ENCODE measurements at regions not wholly inside any gene's neighbourhood (a gene's known extent, or its start where the extent isn't known, plus 50 kb on each side); places are given as distances from the start of the nearest gene placed in this dataset.

- Mint-ChIP-seq H3K4me1 (ENCODE audit: unreplicated experiment) (no peaks in the 10 kb centered on the region), H3K27me3 (ENCODE audit: unreplicated experiment) (peaks cover 2% of the 10 kb centered on the region), H3K4me3 (ENCODE audit: unreplicated experiment) (no peak overlapping the region), H3K27ac (ENCODE audit: unreplicated experiment) (no peak overlapping the region), H3K9me3 (ENCODE audit: unreplicated experiment) (no peaks in the 10 kb centered on the region), H3K36me3 (ENCODE audit: low read depth, unreplicated experiment) (no peaks in the 10 kb centered on the region)
- no peak for TF ChIP-seq CTCF (IDR thresholded peaks at IDR 0.05; ENCODE audit: unreplicated experiment)
- no peak for DNase-seq (ENCODE audit: low spot score)
Observed at GRCh38 chr3:67200618-67201017, 202.5 kb downstream of the KBTBD8 start.

DNA sequence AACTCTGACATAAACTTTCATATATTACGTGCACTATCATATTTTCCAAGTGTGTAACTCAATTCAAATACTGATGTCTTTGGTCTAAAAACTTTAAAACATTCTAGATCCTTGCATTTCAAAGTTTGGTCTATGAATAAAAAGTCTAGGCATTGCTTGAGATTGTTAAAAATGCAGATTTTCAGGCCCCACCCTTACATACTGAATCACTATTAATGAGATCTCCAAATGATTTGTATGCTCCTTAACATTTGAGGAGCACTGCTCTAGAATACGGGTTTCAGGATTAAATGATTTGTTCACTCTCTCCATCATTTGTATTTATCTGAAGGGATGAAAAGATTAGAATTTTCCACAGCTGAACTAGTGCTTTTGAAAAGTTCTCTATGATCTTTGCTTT, 202.9 kb downstream of the KBTBD8 start:
- Mint-ChIP-seq H3K9me3 (ENCODE audit: unreplicated experiment) (no peaks in the 10 kb centered on the region), H3K27ac (ENCODE audit: unreplicated experiment) (no peak overlapping the region), H3K4me3 (ENCODE audit: unreplicated experiment) (no peak overlapping the region), H3K27me3 (ENCODE audit: unreplicated experiment) (peaks cover 3% of the 10 kb centered on the region), H3K36me3 (ENCODE audit: low read depth, unreplicated experiment) (no peaks in the 10 kb centered on the region), H3K4me1 (ENCODE audit: unreplicated experiment) (no peaks in the 10 kb centered on the region)
- no peak for DNase-seq (ENCODE audit: low spot score)
- TF ChIP-seq CTCF (IDR thresholded peaks at IDR 0.05; ENCODE audit: unreplicated experiment) = no peak

DNA sequence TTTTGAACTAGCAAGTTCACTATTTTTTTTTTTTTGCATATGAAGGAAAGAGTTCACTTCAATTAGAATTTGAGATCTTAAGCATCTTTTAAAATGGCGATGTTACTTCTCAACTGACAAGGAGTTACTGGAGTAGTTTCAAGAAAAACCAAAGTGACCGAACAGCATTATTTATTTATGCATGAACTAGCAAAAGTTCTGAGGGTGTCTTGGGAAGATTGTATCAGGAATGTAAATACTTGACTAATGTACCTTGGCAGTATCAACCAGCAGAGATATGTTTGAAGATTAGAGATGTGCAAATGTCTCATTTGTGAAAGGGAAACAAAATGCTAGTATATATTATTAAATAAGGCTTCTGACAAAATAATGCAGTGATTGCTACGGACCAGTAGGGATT, 203.9 kb downstream of the KBTBD8 start:
- DNase-seq (ENCODE audit: low spot score) = no peak
- no peak for TF ChIP-seq CTCF (IDR thresholded peaks at IDR 0.05; ENCODE audit: unreplicated experiment)
- H3K27ac Mint-ChIP-seq (ENCODE audit: unreplicated experiment) = no peak overlapping the region
- peaks cover 3% of the 10 kb centered on the region for H3K27me3 Mint-ChIP-seq (ENCODE audit: unreplicated experiment)
- no peaks in the 10 kb centered on the region for H3K9me3 Mint-ChIP-seq (ENCODE audit: unreplicated experiment)
- H3K4me1 Mint-ChIP-seq (ENCODE audit: unreplicated experiment) = no peaks in the 10 kb centered on the region
- no peaks in the 10 kb centered on the region for H3K36me3 Mint-ChIP-seq (ENCODE audit: low read depth, unreplicated experiment)
- H3K4me3 Mint-ChIP-seq (ENCODE audit: unreplicated experiment) = no peak overlapping the region

- Mint-ChIP-seq H3K36me3 (ENCODE audit: low read depth, unreplicated experiment) (no peaks in the 10 kb centered on the region), H3K4me3 (ENCODE audit: unreplicated experiment) (no peak overlapping the region), H3K9me3 (ENCODE audit: unreplicated experiment) (no peaks in the 10 kb centered on the region), H3K27ac (ENCODE audit: unreplicated experiment) (no peak overlapping the region), H3K4me1 (ENCODE audit: unreplicated experiment) (no peaks in the 10 kb centered on the region), H3K27me3 (ENCODE audit: unreplicated experiment) (peaks cover 3% of the 10 kb centered on the region)
- no peak for TF ChIP-seq CTCF (IDR thresholded peaks at IDR 0.05; ENCODE audit: unreplicated experiment)
- DNase-seq (ENCODE audit: low spot score) = no peak
Observed at GRCh38 chr3:67204951-67205350, 206.8 kb downstream of the KBTBD8 start.

GRCh38 chr3:67215690-67216089, 217.6 kb downstream of the KBTBD8 start:
- no peak overlapping the region for H3K27ac Mint-ChIP-seq (ENCODE audit: unreplicated experiment)
- H3K27me3 Mint-ChIP-seq (ENCODE audit: unreplicated experiment) = no peaks in the 10 kb centered on the region

More at GRCh38 chr3:67215690-67216089, 217.6 kb downstream of the KBTBD8 start:
- no peaks in the 10 kb centered on the region for H3K36me3 Mint-ChIP-seq (ENCODE audit: low read depth, unreplicated experiment)
- no peak for TF ChIP-seq CTCF (IDR thresholded peaks at IDR 0.05; ENCODE audit: unreplicated experiment)
- H3K4me1 Mint-ChIP-seq (ENCODE audit: unreplicated experiment) = no peaks in the 10 kb centered on the region
- no peak overlapping the region for H3K4me3 Mint-ChIP-seq (ENCODE audit: unreplicated experiment)
- no peak for DNase-seq (ENCODE audit: low spot score)
- no peaks in the 10 kb centered on the region for H3K9me3 Mint-ChIP-seq (ENCODE audit: unreplicated experiment)

All from endothelial cell (in vitro differentiated cells).